Loucy (cell line): ENCODE measurements at regions not wholly inside any gene's neighbourhood (a gene's known extent, or its start where the extent isn't known, plus 50 kb on each side); places are given as distances from the start of the nearest gene placed in this dataset.

Experiments
- EZH2phosphoT487 ChIP-seq: fragments of 200-600 bp; IDR thresholded peaks from 2 replicates; pipeline ENCODE4 v1.6.1; 2018; ENCODE audit warnings: antibody characterized with exemption, mild to moderate bottlenecking, moderate library complexity, borderline replicate concordance
- TF ChIP-seq, protein P1 (sequence below): fragments of 200-600 bp; sonication (generic); conservative IDR thresholded peaks from 2 replicates; pipeline ENCODE4 v1.5.1; 2014; ENCODE audit warnings: mild to moderate bottlenecking, antibody characterized with exemption, low read length

DNA sequence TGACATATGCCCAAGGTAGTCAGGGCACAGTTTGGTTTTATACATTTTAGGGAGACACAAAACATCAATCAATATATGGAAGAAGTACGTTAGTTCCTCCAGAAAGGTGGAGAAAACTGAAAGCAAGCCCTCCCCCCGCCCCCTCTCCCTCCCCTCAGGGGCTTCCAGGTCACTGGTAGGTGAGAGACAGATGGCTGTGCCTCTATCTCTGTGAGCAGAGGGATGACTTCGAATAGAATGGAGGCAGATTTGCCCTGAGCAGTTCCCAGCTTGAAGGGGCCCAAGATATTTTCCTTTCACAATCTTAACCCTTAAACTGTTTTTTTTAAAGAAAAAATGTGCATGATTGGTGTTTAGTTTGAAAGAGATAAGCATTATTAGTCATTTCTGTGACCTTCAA, 114.0 kb downstream of the PCDH10 start:
- TF ChIP-seq, protein P1, sequence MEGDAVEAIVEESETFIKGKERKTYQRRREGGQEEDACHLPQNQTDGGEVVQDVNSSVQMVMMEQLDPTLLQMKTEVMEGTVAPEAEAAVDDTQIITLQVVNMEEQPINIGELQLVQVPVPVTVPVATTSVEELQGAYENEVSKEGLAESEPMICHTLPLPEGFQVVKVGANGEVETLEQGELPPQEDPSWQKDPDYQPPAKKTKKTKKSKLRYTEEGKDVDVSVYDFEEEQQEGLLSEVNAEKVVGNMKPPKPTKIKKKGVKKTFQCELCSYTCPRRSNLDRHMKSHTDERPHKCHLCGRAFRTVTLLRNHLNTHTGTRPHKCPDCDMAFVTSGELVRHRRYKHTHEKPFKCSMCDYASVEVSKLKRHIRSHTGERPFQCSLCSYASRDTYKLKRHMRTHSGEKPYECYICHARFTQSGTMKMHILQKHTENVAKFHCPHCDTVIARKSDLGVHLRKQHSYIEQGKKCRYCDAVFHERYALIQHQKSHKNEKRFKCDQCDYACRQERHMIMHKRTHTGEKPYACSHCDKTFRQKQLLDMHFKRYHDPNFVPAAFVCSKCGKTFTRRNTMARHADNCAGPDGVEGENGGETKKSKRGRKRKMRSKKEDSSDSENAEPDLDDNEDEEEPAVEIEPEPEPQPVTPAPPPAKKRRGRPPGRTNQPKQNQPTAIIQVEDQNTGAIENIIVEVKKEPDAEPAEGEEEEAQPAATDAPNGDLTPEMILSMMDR = no peak
- no peak for TF ChIP-seq EZH2phosphoT487
